Breast epithelium (tissue), 4 donors: ENCODE measurements at regions not wholly inside any gene's neighbourhood (a gene's known extent, or its start where the extent isn't known, plus 50 kb on each side); places are given as distances from the start of the nearest gene placed in this dataset.

Source experiments
- DNase-seq, 2 donors: peaks; one replicate each; pipeline ENCODE4 v3.0.0-alpha.2; 2019; ENCODE audit warnings: low spot score in 2 of 2
- H3K27ac ChIP-seq, 2 donors: fragments of 200-600 bp; sonication (generic) in 1 of 2; one replicate each; pipeline ENCODE4 v1.5.1; 2016 to 2019; ENCODE audit warnings: mild to moderate bottlenecking in 1 of 2
- H3K27me3 ChIP-seq, 2 donors: fragments of 200-600 bp; sonication (generic) in 1 of 2; one replicate each; pipeline versions ENCODE4 v1.5.1 to v1.6.0; 2017 to 2019; ENCODE audit warnings: control low read depth in 1 of 2, mild to moderate bottlenecking in 1 of 2
- H3K36me3 ChIP-seq: fragments of 200-600 bp; one replicate; pipeline ENCODE4 v1.5.1; 2019
- H3K4me1 ChIP-seq, 2 donors: fragments of 200-600 bp; sonication (generic); one replicate each; pipeline ENCODE4 v1.5.1; 2016 to 2019; ENCODE audit warnings: control low read depth in 1 of 2
- H3K4me3 ChIP-seq, 3 donors: fragments of 200-600 bp; sonication (generic); 1 replicate in 2 of 3; 2 replicates in 1 of 3; pipeline ENCODE4 v1.5.1; 2016 to 2019; ENCODE audit warnings: mild to moderate bottlenecking in 3 of 3, moderate library complexity in 2 of 3
- H3K9me3 ChIP-seq, 2 donors: fragments of 200-600 bp; sonication (generic) in 1 of 2; one replicate each; pipeline ENCODE4 v1.5.1; 2016 to 2019; ENCODE audit warnings: control low read depth in 1 of 2
- POLR2A ChIP-seq: fragments of 450-650 bp; IDR thresholded peaks from one replicate; pipeline ENCODE4 v1.6.1; 2016; ENCODE audit warnings: antibody characterized with exemption, mild to moderate bottlenecking, moderate library complexity
- POLR2AphosphoS5 ChIP-seq, 3 donors: sonication (generic); formaldehyde crosslinking; IDR thresholded peaks; one replicate each; pipeline ENCODE4 v1.6.1; 2017; ENCODE audit warnings: antibody characterized with exemption in 3 of 3
- intact Hi-C: fragments of 100-400 bp; cut with DNase I; formaldehyde crosslinking; loops from one replicate; pipeline ENCODE4 v1.15.1; 2023; ENCODE audit warnings: low total_unique reads
- TF ChIP-seq, protein P1 (sequence below), 3 donors: fragments of 450-650 bp; IDR thresholded peaks; one replicate each; pipeline ENCODE4 v1.5.1; 2016 to 2017; ENCODE audit warnings: antibody characterized with exemption in 3 of 3, mild to moderate bottlenecking in 3 of 3, moderate library complexity in 3 of 3

DNA sequence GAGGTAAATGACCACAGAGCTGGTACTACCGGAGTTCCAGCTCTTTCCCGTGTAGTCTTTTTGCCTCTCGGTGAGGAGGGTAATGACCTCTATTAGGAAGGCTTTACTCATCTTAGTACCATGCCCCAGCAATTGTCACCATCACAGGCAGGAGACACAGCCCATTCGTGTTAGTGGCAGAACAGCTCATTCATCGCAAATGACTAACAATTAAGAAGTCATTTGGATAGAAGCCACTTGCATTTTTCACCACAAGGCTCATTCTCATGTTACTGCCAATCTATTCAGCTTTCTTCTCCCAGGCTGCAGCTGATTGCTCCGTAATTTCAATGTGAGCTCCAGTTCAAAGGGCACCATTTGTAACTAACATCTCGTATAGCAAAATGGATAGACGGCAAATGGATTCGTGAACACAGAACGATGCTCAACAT lies 718.8 kb upstream of the TMEM132C start:
- H3K27me3 ChIP-seq: no peaks in the 10 kb centered on the region
- no peak overlapping the region for H3K27ac ChIP-seq
- TF ChIP-seq POLR2AphosphoS5 (IDR thresholded peaks at IDR 0.05): no peak
- TF ChIP-seq POLR2A: no peak
- TF ChIP-seq, protein P1, sequence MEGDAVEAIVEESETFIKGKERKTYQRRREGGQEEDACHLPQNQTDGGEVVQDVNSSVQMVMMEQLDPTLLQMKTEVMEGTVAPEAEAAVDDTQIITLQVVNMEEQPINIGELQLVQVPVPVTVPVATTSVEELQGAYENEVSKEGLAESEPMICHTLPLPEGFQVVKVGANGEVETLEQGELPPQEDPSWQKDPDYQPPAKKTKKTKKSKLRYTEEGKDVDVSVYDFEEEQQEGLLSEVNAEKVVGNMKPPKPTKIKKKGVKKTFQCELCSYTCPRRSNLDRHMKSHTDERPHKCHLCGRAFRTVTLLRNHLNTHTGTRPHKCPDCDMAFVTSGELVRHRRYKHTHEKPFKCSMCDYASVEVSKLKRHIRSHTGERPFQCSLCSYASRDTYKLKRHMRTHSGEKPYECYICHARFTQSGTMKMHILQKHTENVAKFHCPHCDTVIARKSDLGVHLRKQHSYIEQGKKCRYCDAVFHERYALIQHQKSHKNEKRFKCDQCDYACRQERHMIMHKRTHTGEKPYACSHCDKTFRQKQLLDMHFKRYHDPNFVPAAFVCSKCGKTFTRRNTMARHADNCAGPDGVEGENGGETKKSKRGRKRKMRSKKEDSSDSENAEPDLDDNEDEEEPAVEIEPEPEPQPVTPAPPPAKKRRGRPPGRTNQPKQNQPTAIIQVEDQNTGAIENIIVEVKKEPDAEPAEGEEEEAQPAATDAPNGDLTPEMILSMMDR (IDR thresholded peaks at IDR 0.05): no peak
- no peaks in the 10 kb centered on the region for H3K36me3 ChIP-seq
- no peaks in the 10 kb centered on the region for H3K4me1 ChIP-seq
- no peak for DNase-seq
- H3K9me3 ChIP-seq: peaks cover 0 to 4% of the 10 kb centered on the region in 2 donors
- intact Hi-C loops: no loop called here
- H3K4me3 ChIP-seq: no peak overlapping the region

DNA sequence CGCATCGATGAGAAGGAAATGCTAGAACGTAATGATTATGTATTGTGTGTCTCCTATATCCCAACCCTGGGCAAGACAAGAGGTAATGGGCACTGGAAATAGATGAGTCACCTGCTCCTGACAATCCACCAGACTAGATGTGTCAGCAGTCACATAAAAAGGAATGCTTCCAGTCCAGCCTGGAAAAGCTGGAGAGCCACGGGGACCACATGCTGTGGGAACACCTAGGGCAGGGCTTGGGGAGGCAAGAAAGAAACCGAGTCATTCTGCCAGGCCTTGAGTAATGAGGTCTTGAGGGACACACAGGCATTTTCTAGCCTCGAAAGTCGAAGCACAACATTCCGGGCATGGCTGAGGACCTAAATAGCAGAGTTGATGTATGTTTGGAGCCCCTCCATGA lies 716.7 kb upstream of the TMEM132C start:
- Histone ChIP-seq H3K9me3 (peaks cover 0 to 4% of the 10 kb centered on the region in 2 donors), H3K36me3 (no peaks in the 10 kb centered on the region), H3K27me3 (no peaks in the 10 kb centered on the region), H3K27ac (no peak overlapping the region), H3K4me1 (no peaks in the 10 kb centered on the region), H3K4me3 (no peak overlapping the region)
- no peak for TF ChIP-seq POLR2AphosphoS5 (IDR thresholded peaks at IDR 0.05)
- TF ChIP-seq, protein P1 (IDR thresholded peaks at IDR 0.05): no peak
- TF ChIP-seq POLR2A: no peak
- intact Hi-C loops: no loop called here
- no peak for DNase-seq

DNA sequence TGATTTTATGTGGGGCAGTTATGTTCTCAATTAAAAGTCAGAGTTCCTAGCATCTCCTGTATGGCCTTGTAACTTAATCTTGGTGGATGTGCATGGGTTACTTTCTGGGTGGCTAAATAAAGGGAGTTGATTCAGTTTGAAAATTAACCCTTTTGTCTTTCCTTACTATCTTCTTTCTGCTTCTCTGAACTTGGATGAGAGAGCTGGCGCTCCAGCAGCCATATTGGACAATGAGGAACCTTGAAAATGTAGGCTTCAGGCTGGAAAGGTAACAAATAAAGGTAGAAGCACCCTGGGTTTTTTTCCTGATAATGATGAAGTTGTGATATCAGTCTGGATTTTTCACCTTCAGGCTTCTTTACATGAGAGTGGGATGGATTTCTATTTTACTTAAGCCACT lies 714.1 kb upstream of the TMEM132C start:
- TF ChIP-seq POLR2AphosphoS5 (IDR thresholded peaks at IDR 0.05) (no peak), POLR2A (no peak)
- H3K27me3 ChIP-seq: no peaks in the 10 kb centered on the region
- peaks cover 0 to 4% of the 10 kb centered on the region in 2 donors for H3K9me3 ChIP-seq
- no peak for DNase-seq
- H3K36me3 ChIP-seq: no peaks in the 10 kb centered on the region
- intact Hi-C loops: no loop called here
- H3K4me3 ChIP-seq: no peak overlapping the region
- no peak overlapping the region for H3K27ac ChIP-seq
- no peaks in the 10 kb centered on the region for H3K4me1 ChIP-seq

DNA sequence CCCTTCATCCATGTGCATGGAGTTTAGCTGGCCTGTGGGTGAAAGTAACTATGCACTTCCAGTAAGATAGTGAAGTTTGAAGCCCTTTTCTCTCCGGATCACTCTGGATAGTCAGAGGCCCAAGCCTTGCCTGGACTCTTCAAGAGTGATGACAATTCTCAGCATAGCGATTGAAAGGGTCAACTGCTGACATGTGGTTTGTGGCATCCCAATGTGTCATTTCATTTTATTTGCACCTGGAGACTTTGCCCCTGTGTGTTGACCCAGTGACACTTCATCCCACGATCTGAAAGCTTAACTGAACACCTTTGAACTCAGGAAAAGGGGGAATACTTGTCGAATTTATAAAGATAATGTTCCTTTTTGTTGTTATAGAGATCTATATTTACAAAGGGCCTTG lies 711.9 kb upstream of the TMEM132C start:
- Histone ChIP-seq H3K4me1 (no peaks in the 10 kb centered on the region), H3K9me3 (peaks cover 0 to 4% of the 10 kb centered on the region in 2 donors), H3K27ac (no peak overlapping the region), H3K36me3 (no peaks in the 10 kb centered on the region), H3K27me3 (no peaks in the 10 kb centered on the region), H3K4me3 (no peak overlapping the region)
- intact Hi-C loops: no loop called here
- no peak for DNase-seq
- TF ChIP-seq POLR2A (no peak), POLR2AphosphoS5 (IDR thresholded peaks at IDR 0.05) (no peak)
- TF ChIP-seq, protein P1 (IDR thresholded peaks at IDR 0.05): no peak

DNA sequence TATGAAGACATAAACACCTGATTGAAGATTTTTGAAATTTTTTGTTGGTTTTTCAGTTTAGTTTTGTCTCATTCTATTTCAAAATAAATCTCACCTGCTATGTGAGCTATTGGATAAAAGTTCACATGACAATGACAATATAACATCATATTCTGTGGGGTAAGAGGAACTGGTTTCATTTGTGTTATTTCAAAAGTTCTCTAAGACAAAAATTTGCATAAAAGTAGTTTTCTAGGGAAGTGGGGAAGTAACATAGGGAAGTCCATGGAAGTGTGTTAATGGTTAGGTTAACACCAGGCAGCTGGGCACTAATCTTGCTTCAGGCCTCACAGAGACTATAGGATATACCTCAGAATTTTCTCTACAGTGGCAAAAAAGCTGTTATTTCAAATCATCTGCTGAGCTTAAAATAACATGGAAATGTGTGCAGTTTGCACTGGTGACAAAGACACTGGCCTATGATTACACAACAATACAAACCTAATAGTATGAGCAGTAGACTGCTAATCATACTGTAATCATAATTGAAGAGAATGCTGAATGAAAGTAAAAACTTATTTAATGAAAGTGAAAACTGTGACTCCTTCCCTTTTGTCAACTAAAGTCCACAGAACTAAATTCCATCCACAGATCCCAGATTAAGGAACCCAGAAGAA lies 710.6 kb upstream of the TMEM132C start:
- Histone ChIP-seq H3K4me3 (no peak overlapping the region), H3K27ac (no peak overlapping the region), H3K27me3 (no peaks in the 10 kb centered on the region), H3K36me3 (no peaks in the 10 kb centered on the region), H3K9me3 (peaks cover 0 to 2% of the 10 kb centered on the region in 2 donors), H3K4me1 (no peaks in the 10 kb centered on the region)
- TF ChIP-seq POLR2A: no peak
- TF ChIP-seq, protein P1 (IDR thresholded peaks at IDR 0.05): no peak
- TF ChIP-seq POLR2AphosphoS5 (IDR thresholded peaks at IDR 0.05): no peak
- DNase-seq: no peak
- intact Hi-C loops: no loop called here

DNA sequence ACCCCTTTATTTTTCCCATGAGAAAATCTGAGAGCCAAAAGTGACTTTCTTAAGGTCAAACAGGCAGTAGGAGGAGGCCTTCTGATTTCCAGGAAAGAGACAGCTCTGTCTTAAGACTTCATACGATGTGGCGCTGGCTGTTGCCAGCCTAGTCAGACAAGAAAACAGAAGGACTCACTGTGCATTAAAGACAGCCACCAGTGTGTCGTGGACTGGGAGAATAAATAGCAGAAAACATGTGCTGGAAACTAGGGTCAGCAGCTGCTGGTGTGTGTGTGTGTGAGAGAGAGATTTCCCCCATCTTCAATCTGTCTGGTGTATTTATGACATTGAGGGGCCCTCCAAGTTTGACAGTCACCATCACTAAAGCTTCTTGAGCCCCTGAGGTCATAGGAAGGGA lies 708.6 kb upstream of the TMEM132C start:
- Histone ChIP-seq H3K4me1 (no peaks in the 10 kb centered on the region), H3K4me3 (no peak overlapping the region), H3K27me3 (no peaks in the 10 kb centered on the region), H3K36me3 (no peaks in the 10 kb centered on the region), H3K9me3 (no peaks in the 10 kb centered on the region), H3K27ac (no peak overlapping the region)
- TF ChIP-seq, protein P1 (IDR thresholded peaks at IDR 0.05): no peak
- no peak for TF ChIP-seq POLR2AphosphoS5 (IDR thresholded peaks at IDR 0.05)
- no peak for DNase-seq
- intact Hi-C loops: no loop called here
